Cardiac fibroblast (primary cell): ENCODE measurements at regions not wholly inside any gene's neighbourhood (a gene's known extent, or its start where the extent isn't known, plus 50 kb on each side); places are given as distances from the start of the nearest gene placed in this dataset.

Experiments used
- DNase-seq, 2 donors: peaks; one replicate each; pipeline versions ENCODE4 v3.0.0 to v3.0.0-alpha.2; 2010; ENCODE audit warnings: low read depth in 2 of 2
- H3K4me3 ChIP-seq, 2 donors: replicated peaks in 1 of 2; 1 replicate in 1 of 2; 2 replicates in 1 of 2; pipeline ENCODE4 v1.5.1; 2011; ENCODE audit warnings: low read depth in 2 of 2, low read length in 2 of 2, mild to moderate bottlenecking in 2 of 2, moderate library complexity in 1 of 2
- TF ChIP-seq, protein P1 (sequence below): IDR thresholded peaks from one replicate; pipeline ENCODE4 v1.5.1; 2011; ENCODE audit warnings: low read depth, mild to moderate bottlenecking, low read length, inconsistent platforms

DNA sequence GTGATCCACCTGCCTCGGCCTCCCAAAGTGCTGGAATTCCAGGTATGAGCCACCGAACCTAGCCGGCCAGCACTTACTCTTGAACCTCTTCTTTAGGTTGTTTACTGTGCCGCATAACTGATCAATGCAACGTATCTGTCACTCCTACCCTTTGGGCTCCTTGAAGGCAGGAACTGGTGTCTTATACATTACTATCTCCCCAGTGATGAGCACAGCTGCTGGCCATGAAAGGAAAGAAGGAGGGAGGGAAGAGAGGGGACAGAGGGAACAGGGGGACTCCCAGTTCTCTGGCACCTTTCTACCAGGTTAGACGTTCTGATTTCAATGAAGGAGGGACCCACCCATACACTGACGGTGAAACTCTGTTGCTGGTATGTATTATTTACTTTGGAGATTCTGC lies 111.8 kb upstream of the NANOS1 start:
- DNase-seq: no peak
- H3K4me3 ChIP-seq: no peak overlapping the region
- TF ChIP-seq, protein P1, sequence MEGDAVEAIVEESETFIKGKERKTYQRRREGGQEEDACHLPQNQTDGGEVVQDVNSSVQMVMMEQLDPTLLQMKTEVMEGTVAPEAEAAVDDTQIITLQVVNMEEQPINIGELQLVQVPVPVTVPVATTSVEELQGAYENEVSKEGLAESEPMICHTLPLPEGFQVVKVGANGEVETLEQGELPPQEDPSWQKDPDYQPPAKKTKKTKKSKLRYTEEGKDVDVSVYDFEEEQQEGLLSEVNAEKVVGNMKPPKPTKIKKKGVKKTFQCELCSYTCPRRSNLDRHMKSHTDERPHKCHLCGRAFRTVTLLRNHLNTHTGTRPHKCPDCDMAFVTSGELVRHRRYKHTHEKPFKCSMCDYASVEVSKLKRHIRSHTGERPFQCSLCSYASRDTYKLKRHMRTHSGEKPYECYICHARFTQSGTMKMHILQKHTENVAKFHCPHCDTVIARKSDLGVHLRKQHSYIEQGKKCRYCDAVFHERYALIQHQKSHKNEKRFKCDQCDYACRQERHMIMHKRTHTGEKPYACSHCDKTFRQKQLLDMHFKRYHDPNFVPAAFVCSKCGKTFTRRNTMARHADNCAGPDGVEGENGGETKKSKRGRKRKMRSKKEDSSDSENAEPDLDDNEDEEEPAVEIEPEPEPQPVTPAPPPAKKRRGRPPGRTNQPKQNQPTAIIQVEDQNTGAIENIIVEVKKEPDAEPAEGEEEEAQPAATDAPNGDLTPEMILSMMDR: no peak

- TF ChIP-seq, protein P1: no peak
- no peak for DNase-seq
- H3K4me3 ChIP-seq: no peak overlapping the region
These were observed 111.4 kb upstream of the NANOS1 start for GRCh38 chr10:118918116-118918515.

DNA sequence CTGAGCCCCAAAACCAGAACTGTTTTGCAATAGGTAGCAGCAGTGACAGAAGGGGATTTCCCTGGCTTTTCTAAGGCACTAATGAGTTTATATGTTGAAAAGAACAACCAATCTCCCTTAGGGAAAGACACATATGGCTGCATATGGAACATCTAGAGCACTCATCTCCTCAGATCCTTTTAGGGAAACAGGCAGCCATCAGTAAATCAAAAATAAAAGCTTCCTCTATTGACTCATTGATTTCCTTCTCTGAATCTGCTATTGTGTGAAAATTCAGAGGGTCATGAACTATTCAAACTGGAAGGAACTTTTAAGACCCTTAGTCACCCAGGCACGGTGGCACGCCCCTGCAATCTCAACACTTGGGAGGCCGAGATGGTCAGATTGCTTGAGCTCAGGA lies 110.9 kb upstream of the NANOS1 start:
- TF ChIP-seq, protein P1: no peak
- no peak overlapping the region for H3K4me3 ChIP-seq
- no peak for DNase-seq

GRCh38 chr10:118920206-118920605 lies 109.3 kb upstream of the NANOS1 start:
- no peak overlapping the region for H3K4me3 ChIP-seq
- DNase-seq: no peak
- TF ChIP-seq, protein P1: no peak

- TF ChIP-seq, protein P1: no peak
- peak in 1 of 2 donors; percentile 24 for DNase-seq
- H3K4me3 ChIP-seq: no peak overlapping the region
These were observed 107.3 kb upstream of the NANOS1 start for GRCh38 chr10:118922226-118922625.

DNA sequence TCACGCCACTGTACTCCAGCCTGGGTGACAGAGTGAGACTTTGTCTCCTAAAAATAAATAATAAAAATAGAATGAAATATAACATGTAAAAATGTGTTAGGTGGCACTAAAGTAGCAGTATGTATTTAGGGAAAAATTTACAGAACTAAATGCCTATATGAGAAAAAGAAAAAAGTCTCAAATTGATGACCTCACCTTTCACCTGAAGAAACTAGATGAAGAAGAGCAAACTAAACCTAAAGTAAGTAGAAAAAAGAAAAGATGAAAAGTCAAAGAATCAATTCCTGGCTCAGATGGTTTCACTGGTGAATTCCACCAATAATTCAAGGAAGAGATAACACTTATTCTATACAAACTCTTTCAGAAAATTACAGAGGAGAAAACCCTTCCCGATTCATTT lies 106.5 kb upstream of the NANOS1 start:
- TF ChIP-seq, protein P1: no peak
- no peak overlapping the region for H3K4me3 ChIP-seq
- DNase-seq: no peak

DNA sequence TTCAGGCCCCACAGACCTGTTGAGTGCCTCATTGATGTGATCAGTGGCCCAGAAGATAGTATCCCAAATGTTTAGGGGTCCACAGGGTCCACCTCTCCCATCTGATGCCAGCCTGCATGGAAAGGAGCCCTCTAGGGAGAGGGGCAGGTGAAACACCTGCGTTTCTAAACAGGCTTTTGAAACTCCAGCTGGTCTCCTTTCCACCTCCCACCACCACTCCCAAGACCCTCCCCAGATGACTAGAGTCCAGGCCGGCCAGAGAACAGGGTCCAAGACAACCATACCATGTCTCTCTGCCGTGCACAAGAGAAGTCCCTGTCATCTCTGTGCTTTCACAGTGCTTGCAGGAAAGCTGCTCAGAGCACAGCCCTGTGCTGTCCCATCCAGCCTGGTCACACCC lies 105.0 kb upstream of the NANOS1 start:
- DNase-seq: no peak
- no peak overlapping the region for H3K4me3 ChIP-seq
- TF ChIP-seq, protein P1: no peak
